Mammary epithelial cell (primary cell): ENCODE measurements at regions not wholly inside any gene's neighbourhood (a gene's known extent, or its start where the extent isn't known, plus 50 kb on each side); places are given as distances from the start of the nearest gene placed in this dataset.

Experiments used
- EZH2 ChIP-seq: IDR thresholded peaks from 2 replicates; pipeline ENCODE4 v1.6.1; 2012; ENCODE audit warnings: low read length, inconsistent platforms, borderline replicate concordance
- TF ChIP-seq, protein P1 (sequence below), 2 donors: IDR thresholded peaks in 1 of 2; conservative IDR thresholded peaks in 1 of 2; 2 replicates each; pipeline ENCODE4 v1.5.1; 2011 to 2012; ENCODE audit warnings: inconsistent platforms in 2 of 2, low read length in 2 of 2, mild to moderate bottlenecking in 2 of 2, control low read depth in 1 of 2, low read depth in 1 of 2; ENCODE audit not compliant: insufficient read depth in 1 of 2; ENCODE audit errors: extremely low read depth in 1 of 2

DNA sequence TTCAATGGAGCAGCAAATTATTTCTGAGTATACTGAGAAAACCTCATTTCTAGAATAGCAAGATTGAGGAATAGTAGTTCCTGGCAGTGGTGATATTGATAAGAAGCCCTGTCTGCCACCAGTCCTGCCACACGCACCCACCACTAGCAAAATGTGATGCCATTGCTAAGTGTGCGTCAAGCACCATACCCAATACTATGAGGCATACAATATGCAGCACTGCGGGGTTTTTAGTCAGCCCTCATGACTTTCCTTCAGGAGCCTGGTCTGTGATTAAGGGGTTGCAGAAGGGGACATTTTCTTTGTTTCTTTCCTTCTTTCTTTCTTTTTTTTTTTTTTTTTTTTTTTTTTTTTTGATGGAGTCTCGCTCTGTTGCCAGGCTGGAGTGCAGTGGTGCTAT, 128.7 kb upstream of the USP38 start:
- TF ChIP-seq, protein P1, sequence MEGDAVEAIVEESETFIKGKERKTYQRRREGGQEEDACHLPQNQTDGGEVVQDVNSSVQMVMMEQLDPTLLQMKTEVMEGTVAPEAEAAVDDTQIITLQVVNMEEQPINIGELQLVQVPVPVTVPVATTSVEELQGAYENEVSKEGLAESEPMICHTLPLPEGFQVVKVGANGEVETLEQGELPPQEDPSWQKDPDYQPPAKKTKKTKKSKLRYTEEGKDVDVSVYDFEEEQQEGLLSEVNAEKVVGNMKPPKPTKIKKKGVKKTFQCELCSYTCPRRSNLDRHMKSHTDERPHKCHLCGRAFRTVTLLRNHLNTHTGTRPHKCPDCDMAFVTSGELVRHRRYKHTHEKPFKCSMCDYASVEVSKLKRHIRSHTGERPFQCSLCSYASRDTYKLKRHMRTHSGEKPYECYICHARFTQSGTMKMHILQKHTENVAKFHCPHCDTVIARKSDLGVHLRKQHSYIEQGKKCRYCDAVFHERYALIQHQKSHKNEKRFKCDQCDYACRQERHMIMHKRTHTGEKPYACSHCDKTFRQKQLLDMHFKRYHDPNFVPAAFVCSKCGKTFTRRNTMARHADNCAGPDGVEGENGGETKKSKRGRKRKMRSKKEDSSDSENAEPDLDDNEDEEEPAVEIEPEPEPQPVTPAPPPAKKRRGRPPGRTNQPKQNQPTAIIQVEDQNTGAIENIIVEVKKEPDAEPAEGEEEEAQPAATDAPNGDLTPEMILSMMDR (conservative IDR thresholded peaks at IDR 0.05 in 1 of 2, IDR thresholded peaks at IDR 0.05 in 1 of 2; ENCODE audit: extremely low read depth in 1 of 2, insufficient read depth in 1 of 2, low read depth in 1 of 2, low read length in 2 of 2), result no peak
- no peak for TF ChIP-seq EZH2
